ENCODE measurements at regions not wholly inside any gene's neighbourhood (a gene's known extent, or its start where the extent isn't known, plus 50 kb on each side); places are given as distances from the start of the nearest gene placed in this dataset.

GRCh38 chr15:93139436-93139835 lies 50.4 kb upstream of the RGMA start:
- 40 to 85% methylated on average over 1 to 8 of the region's 8 CpGs for WGBS, 2 donors (ENCODE audit: low coverage in 1 of 2)

GRCh38 chr15:93138681-93139250 lies 49.8 kb upstream of the RGMA start:
- H3K27ac ChIP-seq = no peak overlapping the region
- in situ Hi-C loops (cut with MboI; ENCODE audit: low pct_ligation_motif_present in 1 of 4, low pct_unique_long_range_greater_than_20kb in 1 of 4, low sequenced_read_pairs in 3 of 4) (no loop called here), intact Hi-C loops (cut with DNase I; ENCODE audit: low total_unique reads) (no loop called here)
- 78 to 100% methylated on average over 2 to 3 of the region's 3 CpGs for WGBS, 2 donors (ENCODE audit: low coverage in 1 of 2)
- no peaks in the 10 kb centered on the region for H3K9me3 ChIP-seq
- no peak for DNase-seq
- TF ChIP-seq POLR2A (IDR thresholded peaks at IDR 0.05) (no peak), EP300 (IDR thresholded peaks at IDR 0.05; ENCODE audit: low read depth) (no peak), POLR2AphosphoS5 (IDR thresholded peaks at IDR 0.05) (no peak), CTCF (IDR thresholded peaks at IDR 0.05) (no peak)
- no peaks in the 10 kb centered on the region for H3K36me3 ChIP-seq
- H3K4me1 ChIP-seq = no peaks in the 10 kb centered on the region
- no peaks in the 10 kb centered on the region for H3K27me3 ChIP-seq
- H3K4me3 ChIP-seq = no peak overlapping the region

More at GRCh38 chr15:93139436-93139835, 50.4 kb upstream of the RGMA start:
- Histone ChIP-seq H3K27me3 (no peaks in the 10 kb centered on the region), H3K27ac (no peak overlapping the region), H3K36me3 (no peaks in the 10 kb centered on the region), H3K9me3 (no peaks in the 10 kb centered on the region), H3K4me1 (no peaks in the 10 kb centered on the region), H3K4me3 (no peak overlapping the region)
- TF ChIP-seq POLR2A (IDR thresholded peaks at IDR 0.05) = no peak
- TF ChIP-seq POLR2AphosphoS5 (IDR thresholded peaks at IDR 0.05) = no peak
- TF ChIP-seq CTCF (IDR thresholded peaks at IDR 0.05) = no peak
- TF ChIP-seq EP300 (IDR thresholded peaks at IDR 0.05; ENCODE audit: low read depth) = no peak
- in situ Hi-C loops (cut with MboI; ENCODE audit: low pct_ligation_motif_present in 1 of 4, low pct_unique_long_range_greater_than_20kb in 1 of 4, low sequenced_read_pairs in 3 of 4) (no loop called here), intact Hi-C loops (cut with DNase I; ENCODE audit: low total_unique reads) (no loop called here)
- DNase-seq = no peak

Small RNA genes lying in the stretch of these regions (small RNA-seq; reads per million reads assigned to genes)
- gene AC103996.1 (0 reads per million in 4 donors), gene AC112693.2 (0 reads per million in 4 donors)
